ENCODE measurements at regions not wholly inside any gene's neighbourhood (a gene's known extent, or its start where the extent isn't known, plus 50 kb on each side); places are given as distances from the start of the nearest gene placed in this dataset.
"Not testable (repeated sequence)": the region's sequence is repeated elsewhere in the genome, so short reads cannot be mapped to it uniquely, and the experiment has no call there.

DNA sequence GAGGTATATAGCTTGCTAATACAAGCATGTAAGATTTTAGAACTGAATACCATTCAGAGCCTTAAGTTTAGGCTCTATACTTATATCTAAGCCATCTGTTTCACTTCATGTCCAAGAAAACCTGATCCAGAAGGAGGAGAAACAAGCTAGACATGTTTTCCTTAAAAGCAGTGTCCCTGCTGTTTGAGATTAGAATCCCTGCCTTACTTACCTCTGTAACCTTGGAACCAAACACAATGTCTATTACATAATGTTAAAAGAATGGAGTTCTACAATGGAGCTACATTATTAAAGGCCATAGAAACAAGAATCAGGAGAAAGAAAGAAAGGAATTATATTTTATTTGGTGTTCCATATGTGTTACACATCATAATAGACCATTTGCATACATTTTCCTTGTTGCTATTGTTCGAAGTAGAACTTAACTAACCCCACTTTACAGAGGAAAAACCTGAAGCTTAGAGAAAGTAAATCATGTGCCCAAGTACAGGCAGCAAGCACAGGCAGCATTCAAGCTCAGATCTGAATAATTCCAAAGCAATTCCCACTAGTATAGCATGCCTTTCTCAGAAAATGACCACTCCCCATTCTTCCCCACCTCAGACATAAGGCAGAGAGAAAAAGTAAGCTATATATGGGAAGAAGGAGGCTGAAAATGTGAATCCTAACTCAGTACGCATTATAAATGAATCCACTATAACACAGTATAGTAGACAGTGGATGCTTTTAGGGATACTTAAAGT, 380.1 kb upstream of the SPAG17 start:
- H3K36me3 ChIP-seq (replicated peaks; ENCODE audit: control insufficient read depth, insufficient read depth, low read length): no peaks in the 10 kb centered on the region
- H3K4me3 ChIP-seq (ENCODE audit: insufficient read depth, low read depth, low read length): no peak overlapping the region
- no peak for DNase-seq
- no peaks in the 10 kb centered on the region for H3K27me3 ChIP-seq (ENCODE audit: control insufficient read depth, insufficient read depth, low read length)

DNA sequence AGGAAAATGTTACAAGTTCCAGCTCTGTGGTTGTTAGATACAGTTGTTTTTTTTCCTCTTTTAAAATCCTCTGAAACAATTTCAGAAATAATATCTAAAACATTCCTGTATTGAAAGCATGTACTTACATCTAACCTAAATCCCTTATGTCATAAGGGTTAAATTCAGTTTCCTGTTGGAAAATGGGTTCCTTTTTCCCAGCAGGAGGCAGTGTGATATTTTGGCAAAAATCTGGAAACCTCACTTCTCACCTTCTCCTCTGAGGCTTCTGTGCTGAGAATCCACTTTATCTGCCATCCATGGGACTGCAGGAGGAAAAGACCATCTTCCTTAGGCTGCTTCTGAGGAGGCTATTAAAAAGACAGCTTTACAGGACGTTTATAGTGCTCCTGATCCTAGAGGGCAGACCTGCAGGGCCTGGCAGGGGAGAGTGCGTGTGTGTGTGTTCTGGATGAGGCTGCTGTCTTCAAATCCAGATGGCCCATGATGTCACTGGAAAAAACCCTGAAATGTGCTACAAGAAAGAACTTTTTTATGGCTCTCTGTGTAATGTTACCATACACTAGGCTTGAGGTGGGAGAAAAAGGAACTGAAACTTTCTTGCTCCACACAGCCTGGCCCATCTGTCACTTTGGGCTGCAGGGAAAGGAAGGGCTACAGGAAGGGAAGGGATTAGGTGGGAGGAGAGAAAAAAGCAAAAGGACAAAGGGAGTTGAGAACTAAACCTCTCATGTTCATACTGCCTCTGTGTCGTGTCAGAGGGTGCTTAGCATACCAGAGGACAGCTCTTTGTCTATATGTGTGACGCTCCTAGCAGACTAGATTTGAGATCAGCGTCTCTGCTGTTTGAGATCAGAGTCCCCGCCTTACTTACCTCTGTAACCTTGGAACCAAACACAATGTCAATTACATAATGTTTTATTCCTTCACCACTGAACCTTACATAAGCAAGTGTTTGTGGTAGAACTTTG, 379.2 kb upstream of the SPAG17 start:
- H3K4me3 ChIP-seq (ENCODE audit: insufficient read depth, low read depth, low read length): no peak overlapping the region
- no peaks in the 10 kb centered on the region for H3K27me3 ChIP-seq (ENCODE audit: control insufficient read depth, insufficient read depth, low read length)
- no peaks in the 10 kb centered on the region for H3K36me3 ChIP-seq (replicated peaks; ENCODE audit: control insufficient read depth, insufficient read depth, low read length)
- DNase-seq: peak; percentile 2

DNA sequence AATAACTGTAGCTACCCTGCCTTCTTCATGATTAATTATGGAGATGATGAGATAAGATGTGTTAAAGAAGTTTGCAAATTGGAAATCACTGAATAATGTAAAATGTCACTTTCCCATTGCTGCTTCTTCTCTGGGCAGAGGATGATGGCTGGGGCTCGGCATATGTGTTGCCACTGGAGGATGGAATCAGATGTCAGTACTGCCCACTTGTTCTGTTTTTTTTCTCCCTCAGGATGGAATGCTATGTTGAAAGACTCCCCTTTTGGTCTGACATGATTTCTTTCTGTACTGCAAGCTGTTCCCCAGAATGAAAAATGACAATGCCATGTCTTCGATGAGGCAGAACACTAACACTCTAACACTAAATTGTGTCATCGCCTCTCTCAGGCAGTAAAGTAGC, 373.9 kb upstream of the SPAG17 start:
- Histone ChIP-seq H3K36me3 (replicated peaks; ENCODE audit: control insufficient read depth, insufficient read depth, low read length) (no peaks in the 10 kb centered on the region), H3K4me3 (ENCODE audit: insufficient read depth, low read depth, low read length) (no peak overlapping the region), H3K27me3 (ENCODE audit: control insufficient read depth, insufficient read depth, low read length) (no peaks in the 10 kb centered on the region)
- DNase-seq: no peak

DNA sequence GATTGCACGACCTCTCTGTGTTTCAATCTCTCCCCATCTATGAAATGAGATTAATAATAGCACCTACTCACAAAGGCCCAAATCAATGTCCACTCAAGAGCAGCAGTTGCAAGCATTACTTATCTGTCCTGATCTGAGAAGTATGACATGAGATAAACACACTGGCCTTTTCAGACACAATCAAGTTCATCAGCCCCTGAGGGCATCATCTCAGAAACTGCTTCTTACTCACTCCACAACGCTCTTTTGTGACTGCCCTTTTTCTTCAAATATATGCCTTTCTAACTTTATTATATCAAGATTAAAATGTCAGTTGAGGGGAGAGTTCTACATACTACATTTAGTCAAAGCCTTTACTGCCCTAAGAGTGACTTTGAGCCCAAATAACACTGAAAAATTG, 371.9 kb upstream of the SPAG17 start:
- no peak overlapping the region for H3K4me3 ChIP-seq (ENCODE audit: insufficient read depth, low read depth, low read length)
- no peaks in the 10 kb centered on the region for H3K27me3 ChIP-seq (ENCODE audit: control insufficient read depth, insufficient read depth, low read length)
- H3K36me3 ChIP-seq (replicated peaks; ENCODE audit: control insufficient read depth, insufficient read depth, low read length): no peaks in the 10 kb centered on the region
- no peak for DNase-seq

DNA sequence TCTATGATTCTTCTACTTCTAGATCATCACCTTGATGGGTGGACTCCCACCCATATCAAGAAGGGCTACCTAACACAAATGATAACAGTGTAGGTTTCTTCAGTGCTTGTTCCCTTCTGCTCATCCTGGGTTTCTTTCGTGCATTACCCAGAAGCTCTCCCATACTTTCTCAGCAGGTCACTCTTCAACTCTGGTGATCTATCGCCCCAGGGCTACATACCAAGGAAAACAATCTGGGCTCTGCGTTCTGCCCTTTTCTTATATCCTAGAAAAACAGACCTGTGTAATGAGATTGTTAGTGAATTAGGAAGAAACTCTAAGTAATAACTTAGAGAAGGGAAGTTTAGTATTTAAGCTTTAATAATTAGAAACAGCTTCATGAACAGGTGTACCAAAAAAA, 370.6 kb upstream of the SPAG17 start:
- no peak overlapping the region for H3K4me3 ChIP-seq (ENCODE audit: insufficient read depth, low read depth, low read length)
- H3K36me3 ChIP-seq (replicated peaks; ENCODE audit: control insufficient read depth, insufficient read depth, low read length): no peaks in the 10 kb centered on the region
- no peaks in the 10 kb centered on the region for H3K27me3 ChIP-seq (ENCODE audit: control insufficient read depth, insufficient read depth, low read length)
- DNase-seq: no peak

DNA sequence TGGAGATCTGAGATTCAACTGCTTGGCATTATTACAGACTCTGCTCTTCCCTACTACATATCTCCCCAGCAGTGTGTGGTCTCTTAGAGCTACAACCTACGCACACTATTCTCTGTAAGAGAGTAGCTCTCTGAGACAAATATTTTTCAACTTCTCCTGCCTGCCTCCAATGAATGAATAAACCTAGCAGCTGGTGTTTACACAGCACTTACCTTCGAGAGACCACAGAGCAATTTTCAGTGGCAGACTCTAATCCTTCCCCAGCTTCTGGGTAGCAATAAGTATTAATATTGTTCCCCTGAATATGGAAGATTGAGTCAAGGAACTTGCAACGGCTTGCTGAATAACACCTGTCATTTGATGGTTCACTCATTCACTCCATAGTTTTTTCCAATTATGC, 350.9 kb upstream of the SPAG17 start:
- H3K27me3 ChIP-seq (ENCODE audit: control insufficient read depth, insufficient read depth, low read length): no peaks in the 10 kb centered on the region
- H3K36me3 ChIP-seq (replicated peaks; ENCODE audit: control insufficient read depth, insufficient read depth, low read length): no peaks in the 10 kb centered on the region
- no peak for DNase-seq
- H3K4me3 ChIP-seq (ENCODE audit: insufficient read depth, low read depth, low read length): no peak overlapping the region

DNA sequence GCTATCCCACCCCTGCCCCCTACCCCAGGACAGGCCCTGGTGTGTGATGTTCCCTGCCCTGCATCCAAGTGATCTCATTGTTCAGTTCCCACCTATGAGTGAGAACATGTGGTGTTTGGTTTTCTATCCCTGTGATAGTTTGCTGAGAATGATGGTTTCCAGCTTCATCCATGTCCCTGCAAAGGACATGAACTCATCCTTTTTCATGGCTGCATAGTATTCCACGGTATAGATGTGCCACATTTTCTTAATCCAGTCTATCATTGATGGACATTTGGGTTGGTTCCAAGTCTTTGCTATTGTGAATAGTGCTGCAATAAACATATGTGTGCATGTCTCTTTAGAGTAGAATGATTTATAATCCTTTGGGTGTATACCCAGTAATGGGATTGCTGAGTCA, 326.9 kb upstream of the SPAG17 start:
- not testable (repeated sequence) for DNase-seq; H3K4me3 ChIP-seq (ENCODE audit: insufficient read depth, low read depth, low read length); H3K36me3 ChIP-seq (replicated peaks; ENCODE audit: control insufficient read depth, insufficient read depth, low read length); H3K27me3 ChIP-seq (ENCODE audit: control insufficient read depth, insufficient read depth, low read length)

DNA sequence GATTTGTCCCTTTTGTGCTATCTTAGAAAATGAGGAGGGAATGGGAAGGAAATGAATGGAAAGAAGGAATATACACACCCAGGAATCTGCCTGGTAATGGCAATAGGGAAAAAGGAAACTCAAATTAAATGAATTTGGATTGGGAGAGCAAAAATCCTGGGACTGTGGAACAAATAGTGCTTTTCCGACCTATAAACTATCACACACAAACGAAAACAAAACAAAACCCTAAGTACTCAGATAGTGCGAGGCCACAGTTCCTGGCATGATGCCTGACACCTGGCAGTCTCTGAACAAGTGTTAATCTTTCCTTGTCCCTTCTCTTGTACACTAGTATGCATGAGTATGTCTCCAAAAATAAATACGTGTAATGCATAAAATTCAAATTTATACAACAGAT, 319.8 kb upstream of the SPAG17 start:
- Histone ChIP-seq H3K4me3 (ENCODE audit: insufficient read depth, low read depth, low read length) (no peak overlapping the region), H3K27me3 (ENCODE audit: control insufficient read depth, insufficient read depth, low read length) (no peaks in the 10 kb centered on the region), H3K36me3 (replicated peaks; ENCODE audit: control insufficient read depth, insufficient read depth, low read length) (no peaks in the 10 kb centered on the region)
- no peak for DNase-seq

DNA sequence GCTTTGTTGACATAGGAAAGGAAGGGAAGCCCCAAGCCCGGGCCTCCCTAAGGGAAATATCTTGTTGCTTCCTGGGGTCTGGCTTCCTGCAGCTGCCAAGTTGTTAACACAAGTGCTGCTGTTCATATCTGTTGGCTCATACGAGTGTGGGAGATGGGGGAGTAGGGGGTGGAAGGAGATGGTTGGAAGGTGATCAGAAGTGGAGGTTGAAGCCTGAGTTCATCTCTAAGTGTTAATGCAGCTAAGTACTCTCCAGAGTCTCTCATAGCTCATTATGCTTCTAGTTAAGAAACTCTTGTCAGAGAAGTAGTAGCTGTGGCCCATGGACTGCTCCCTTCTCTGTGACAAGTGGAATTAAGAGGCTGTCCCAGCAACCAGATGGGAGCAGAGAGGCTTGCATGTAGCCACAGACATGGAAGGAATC, 319.2 kb upstream of the SPAG17 start:
- Histone ChIP-seq H3K27me3 (ENCODE audit: control insufficient read depth, insufficient read depth, low read length) (no peaks in the 10 kb centered on the region), H3K4me3 (ENCODE audit: insufficient read depth, low read depth, low read length) (no peak overlapping the region), H3K36me3 (replicated peaks; ENCODE audit: control insufficient read depth, insufficient read depth, low read length) (no peaks in the 10 kb centered on the region)
- peak; percentile 1 for DNase-seq

DNA sequence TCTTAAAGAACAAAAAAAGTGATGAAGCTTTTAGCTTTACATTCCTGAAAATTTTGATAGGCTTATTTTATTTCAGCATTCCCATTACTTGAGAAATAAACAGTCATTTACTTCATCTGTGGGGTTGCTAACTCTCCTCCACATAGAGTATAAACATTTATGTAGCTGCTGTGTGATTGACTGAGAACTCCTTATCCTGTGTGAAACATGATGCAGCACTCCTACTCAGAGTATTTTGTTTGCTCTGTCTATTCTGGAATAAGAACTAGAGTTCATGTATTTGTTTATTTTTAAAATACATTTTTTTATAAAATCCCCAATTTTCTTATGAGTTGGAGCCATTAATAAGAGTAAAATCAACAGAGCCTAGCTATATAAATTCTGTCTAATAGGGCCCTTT, 318.7 kb upstream of the SPAG17 start:
- Histone ChIP-seq H3K36me3 (replicated peaks; ENCODE audit: control insufficient read depth, insufficient read depth, low read length) (no peaks in the 10 kb centered on the region), H3K4me3 (ENCODE audit: insufficient read depth, low read depth, low read length) (no peak overlapping the region), H3K27me3 (ENCODE audit: control insufficient read depth, insufficient read depth, low read length) (no peaks in the 10 kb centered on the region)
- no peak for DNase-seq

DNA sequence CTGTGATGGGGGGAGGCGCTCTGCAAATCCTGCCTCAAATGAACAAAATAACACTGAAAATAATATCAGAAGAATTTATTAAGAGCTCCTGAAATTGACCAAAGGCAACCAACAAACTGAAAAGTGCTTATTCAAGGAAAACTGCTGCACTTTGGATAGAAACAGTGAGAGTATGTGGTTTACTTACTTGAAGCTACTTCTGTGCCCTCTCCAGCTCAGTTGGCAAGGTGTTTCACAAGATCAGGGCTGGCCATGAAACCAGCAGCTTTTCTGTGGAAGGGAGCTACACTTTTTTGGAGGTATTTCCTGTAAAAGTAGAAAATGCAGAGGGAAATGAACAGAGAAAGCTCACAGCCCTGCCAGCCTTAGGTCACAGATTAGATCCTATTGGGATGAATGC, 310.0 kb upstream of the SPAG17 start:
- Histone ChIP-seq H3K4me3 (ENCODE audit: insufficient read depth, low read depth, low read length) (no peak overlapping the region), H3K27me3 (ENCODE audit: control insufficient read depth, insufficient read depth, low read length) (no peaks in the 10 kb centered on the region), H3K36me3 (replicated peaks; ENCODE audit: control insufficient read depth, insufficient read depth, low read length) (no peaks in the 10 kb centered on the region)
- no peak for DNase-seq

DNA sequence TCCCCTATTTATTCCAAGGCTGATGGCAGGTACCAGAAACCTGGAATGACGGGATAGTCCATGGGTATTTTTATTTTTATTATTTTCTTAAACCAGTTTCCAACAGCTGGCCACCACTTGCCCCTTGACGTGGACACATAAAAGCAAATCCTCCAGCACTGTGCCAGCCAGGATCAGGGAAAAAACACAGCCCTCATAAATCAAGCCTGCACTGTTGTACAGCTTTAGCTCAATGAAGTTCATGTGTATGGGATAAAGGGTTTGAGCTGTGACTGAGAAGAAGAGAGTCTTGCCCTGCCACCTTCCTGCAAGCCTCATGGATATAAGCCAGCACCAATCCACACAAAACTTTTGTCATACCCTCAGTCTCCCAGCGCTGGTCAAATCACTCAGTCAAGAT, 303.8 kb upstream of the SPAG17 start:
- no peak for DNase-seq
- no peaks in the 10 kb centered on the region for H3K36me3 ChIP-seq (replicated peaks; ENCODE audit: control insufficient read depth, insufficient read depth, low read length)
- H3K27me3 ChIP-seq (ENCODE audit: control insufficient read depth, insufficient read depth, low read length): no peaks in the 10 kb centered on the region
- no peak overlapping the region for H3K4me3 ChIP-seq (ENCODE audit: insufficient read depth, low read depth, low read length)

DNA sequence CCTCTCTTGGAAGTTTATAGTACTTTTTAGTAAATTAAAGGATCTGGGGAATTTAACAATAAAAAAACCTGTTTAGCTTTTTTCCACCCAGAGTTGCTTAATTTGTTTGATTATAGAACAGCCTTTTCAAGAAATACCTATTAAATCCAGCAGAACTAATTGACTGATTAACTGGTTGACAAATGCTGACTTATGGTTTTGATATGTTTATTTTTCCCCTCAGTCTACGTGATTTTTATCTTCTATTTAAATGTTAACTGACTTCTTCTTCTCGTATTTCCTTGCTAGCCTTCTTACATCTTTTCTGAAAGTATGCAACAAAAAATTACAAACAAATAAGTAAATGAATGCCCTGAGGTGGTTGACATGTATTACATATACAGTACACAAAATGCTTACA, 302.9 kb upstream of the SPAG17 start:
- Histone ChIP-seq H3K36me3 (replicated peaks; ENCODE audit: control insufficient read depth, insufficient read depth, low read length) (no peaks in the 10 kb centered on the region), H3K27me3 (ENCODE audit: control insufficient read depth, insufficient read depth, low read length) (no peaks in the 10 kb centered on the region), H3K4me3 (ENCODE audit: insufficient read depth, low read depth, low read length) (no peak overlapping the region)
- no peak for DNase-seq

DNA sequence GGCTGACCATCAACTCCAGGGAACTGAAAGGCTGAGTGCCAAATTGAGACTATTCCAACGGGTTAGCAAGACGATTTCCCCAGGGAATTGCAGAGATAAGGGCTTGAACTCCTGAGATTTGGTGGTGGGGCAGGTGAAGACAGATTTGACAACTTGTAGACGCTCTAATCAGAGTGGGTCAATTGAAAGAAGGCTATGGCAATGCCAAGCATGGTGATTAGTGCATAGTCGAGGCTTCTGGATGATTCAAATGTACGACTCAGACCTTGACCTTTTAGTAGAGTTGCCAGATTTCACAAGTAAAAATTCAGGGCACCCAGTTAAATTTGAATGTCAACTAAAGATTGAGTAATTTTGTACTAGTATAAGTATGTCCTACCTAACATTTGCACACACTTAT, 302.1 kb upstream of the SPAG17 start:
- Histone ChIP-seq H3K27me3 (ENCODE audit: control insufficient read depth, insufficient read depth, low read length) (no peaks in the 10 kb centered on the region), H3K36me3 (replicated peaks; ENCODE audit: control insufficient read depth, insufficient read depth, low read length) (no peaks in the 10 kb centered on the region), H3K4me3 (ENCODE audit: insufficient read depth, low read depth, low read length) (no peak overlapping the region)
- no peak for DNase-seq

DNA sequence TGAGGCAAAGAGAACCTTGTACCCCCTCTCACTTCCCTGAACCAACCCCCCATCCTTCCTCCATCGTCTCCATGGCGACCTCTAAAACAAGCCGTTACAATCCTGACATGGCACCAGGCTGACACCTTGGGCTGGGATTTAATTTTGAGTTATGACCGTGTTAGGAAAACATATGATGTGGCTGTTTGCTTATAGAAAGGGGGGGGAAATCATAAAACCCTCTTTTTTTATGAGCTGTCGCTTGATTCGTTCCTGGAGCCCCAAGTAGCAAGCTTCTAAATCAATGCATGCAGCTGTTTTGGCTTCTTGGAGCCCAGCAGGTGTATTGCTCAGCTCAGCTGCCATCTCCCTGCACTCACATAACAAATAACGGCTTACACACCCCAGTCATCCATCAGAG, 301.2 kb upstream of the SPAG17 start:
- no peaks in the 10 kb centered on the region for H3K36me3 ChIP-seq (replicated peaks; ENCODE audit: control insufficient read depth, insufficient read depth, low read length)
- no peaks in the 10 kb centered on the region for H3K27me3 ChIP-seq (ENCODE audit: control insufficient read depth, insufficient read depth, low read length)
- peak; percentile 1 for DNase-seq

More for the DNA sequence above, 301.2 kb upstream of the SPAG17 start:
- H3K4me3 ChIP-seq (ENCODE audit: insufficient read depth, low read depth, low read length): no peak overlapping the region

Measured in H7 (cell line).